ENCODE measurements at regions not wholly inside any gene's neighbourhood (a gene's known extent, or its start where the extent isn't known, plus 50 kb on each side); places are given as distances from the start of the nearest gene placed in this dataset.

- TF ChIP-seq CTCF (conservative IDR thresholded peaks at IDR 0.05): no peak
- TF ChIP-seq ZFX (IDR thresholded peaks at IDR 0.05): no peak
- H3K27ac ChIP-seq: no peak overlapping the region
These were observed 90.5 kb upstream of the ANKRD10 start for GRCh38 chr13:111005364-111005763.

- TF ChIP-seq ZFX (IDR thresholded peaks at IDR 0.05) (no peak), CTCF (conservative IDR thresholded peaks at IDR 0.05) (no peak)
- H3K27ac ChIP-seq: no peak overlapping the region
These were observed 89.6 kb upstream of the ANKRD10 start for GRCh38 chr13:111004444-111004843.

- no peak overlapping the region for H3K27ac ChIP-seq
- no peak for TF ChIP-seq CTCF (conservative IDR thresholded peaks at IDR 0.05)
- TF ChIP-seq ZFX (IDR thresholded peaks at IDR 0.05): no peak
These were observed 86.8 kb upstream of the ANKRD10 start for GRCh38 chr13:111001636-111002035.

- no peak for TF ChIP-seq CTCF (conservative IDR thresholded peaks at IDR 0.05)
- no peak for TF ChIP-seq ZFX (IDR thresholded peaks at IDR 0.05)
- no peak overlapping the region for H3K27ac ChIP-seq
These were observed 78.9 kb upstream of the ANKRD10 start for GRCh38 chr13:110993788-110994187.

GRCh38 chr13:110991991-110992508 lies 77.2 kb upstream of the ANKRD10 start:
- no peak overlapping the region for H3K27ac ChIP-seq
- no peak for TF ChIP-seq CTCF (conservative IDR thresholded peaks at IDR 0.05)
- TF ChIP-seq ZFX (IDR thresholded peaks at IDR 0.05): no peak

- no peak for TF ChIP-seq CTCF (conservative IDR thresholded peaks at IDR 0.05)
- TF ChIP-seq ZFX (IDR thresholded peaks at IDR 0.05): no peak
- H3K27ac ChIP-seq: no peak overlapping the region
These were observed 74.5 kb upstream of the ANKRD10 start for GRCh38 chr13:110989331-110989730.

GRCh38 chr13:110985541-110985940 lies 70.7 kb upstream of the ANKRD10 start:
- TF ChIP-seq CTCF (conservative IDR thresholded peaks at IDR 0.05) (no peak), ZFX (IDR thresholded peaks at IDR 0.05) (no peak)
- H3K27ac ChIP-seq: no peak overlapping the region

Measured in C4-2B (cell line).